ENCODE measurements at regions not wholly inside any gene's neighbourhood (a gene's known extent, or its start where the extent isn't known, plus 50 kb on each side); places are given as distances from the start of the nearest gene placed in this dataset.

DNA sequence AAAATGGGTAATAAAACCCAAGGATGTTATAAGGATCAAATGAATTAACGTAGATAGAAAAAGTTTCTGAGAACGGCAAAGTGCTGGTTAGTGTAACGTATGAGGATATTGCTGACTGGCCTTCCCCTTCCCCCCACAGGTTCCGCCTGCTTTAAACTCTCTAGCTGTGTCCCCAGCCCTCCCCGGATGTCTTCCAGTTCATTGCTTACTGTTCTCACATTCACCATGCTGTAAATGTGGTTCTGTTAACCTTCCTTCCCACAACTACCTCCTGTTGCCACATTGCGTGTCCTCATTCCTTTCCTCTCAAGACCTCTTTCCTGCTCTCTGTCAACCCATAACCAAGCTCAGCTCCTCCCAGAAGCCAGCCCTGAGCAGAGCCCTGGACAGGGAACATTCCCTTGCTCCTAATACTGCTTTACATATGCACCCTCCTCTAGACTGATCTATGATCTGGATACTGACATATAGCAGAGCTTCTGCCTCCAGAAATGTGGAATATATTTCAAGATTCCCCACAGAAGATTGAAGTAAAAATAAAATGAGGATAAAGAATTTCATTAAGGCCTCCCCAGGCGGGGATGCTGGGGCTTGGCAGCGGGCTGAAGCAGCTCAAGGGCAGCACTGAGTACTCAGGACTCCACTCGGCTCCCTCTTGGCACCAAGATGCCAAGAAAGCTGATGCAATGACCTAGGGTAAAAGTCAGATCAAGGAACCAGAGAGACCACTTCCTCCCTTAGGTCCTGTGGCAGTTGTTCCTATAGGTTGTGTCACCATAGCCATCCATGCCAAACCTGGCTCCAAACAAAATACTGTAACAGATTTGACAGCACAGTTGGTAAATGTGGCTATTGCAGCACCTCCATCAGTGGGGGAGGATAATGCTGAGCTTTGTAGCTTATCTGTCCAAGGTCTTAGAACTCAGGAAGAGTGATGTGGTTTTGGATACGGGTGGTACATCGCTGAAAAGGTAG is 136.4 kb upstream of the PIK3C3 start:
- TF ChIP-seq EZH2 (IDR thresholded peaks at IDR 0.05; ENCODE audit: low read depth, unreplicated experiment), result no peak
- no peak for TF ChIP-seq CTCF (conservative IDR thresholded peaks at IDR 0.05; ENCODE audit: low read depth in 2 of 2)
- no peak for TF ChIP-seq EZH2phosphoT487 (IDR thresholded peaks at IDR 0.05; ENCODE audit: unreplicated experiment)
- TF ChIP-seq, protein P1, sequence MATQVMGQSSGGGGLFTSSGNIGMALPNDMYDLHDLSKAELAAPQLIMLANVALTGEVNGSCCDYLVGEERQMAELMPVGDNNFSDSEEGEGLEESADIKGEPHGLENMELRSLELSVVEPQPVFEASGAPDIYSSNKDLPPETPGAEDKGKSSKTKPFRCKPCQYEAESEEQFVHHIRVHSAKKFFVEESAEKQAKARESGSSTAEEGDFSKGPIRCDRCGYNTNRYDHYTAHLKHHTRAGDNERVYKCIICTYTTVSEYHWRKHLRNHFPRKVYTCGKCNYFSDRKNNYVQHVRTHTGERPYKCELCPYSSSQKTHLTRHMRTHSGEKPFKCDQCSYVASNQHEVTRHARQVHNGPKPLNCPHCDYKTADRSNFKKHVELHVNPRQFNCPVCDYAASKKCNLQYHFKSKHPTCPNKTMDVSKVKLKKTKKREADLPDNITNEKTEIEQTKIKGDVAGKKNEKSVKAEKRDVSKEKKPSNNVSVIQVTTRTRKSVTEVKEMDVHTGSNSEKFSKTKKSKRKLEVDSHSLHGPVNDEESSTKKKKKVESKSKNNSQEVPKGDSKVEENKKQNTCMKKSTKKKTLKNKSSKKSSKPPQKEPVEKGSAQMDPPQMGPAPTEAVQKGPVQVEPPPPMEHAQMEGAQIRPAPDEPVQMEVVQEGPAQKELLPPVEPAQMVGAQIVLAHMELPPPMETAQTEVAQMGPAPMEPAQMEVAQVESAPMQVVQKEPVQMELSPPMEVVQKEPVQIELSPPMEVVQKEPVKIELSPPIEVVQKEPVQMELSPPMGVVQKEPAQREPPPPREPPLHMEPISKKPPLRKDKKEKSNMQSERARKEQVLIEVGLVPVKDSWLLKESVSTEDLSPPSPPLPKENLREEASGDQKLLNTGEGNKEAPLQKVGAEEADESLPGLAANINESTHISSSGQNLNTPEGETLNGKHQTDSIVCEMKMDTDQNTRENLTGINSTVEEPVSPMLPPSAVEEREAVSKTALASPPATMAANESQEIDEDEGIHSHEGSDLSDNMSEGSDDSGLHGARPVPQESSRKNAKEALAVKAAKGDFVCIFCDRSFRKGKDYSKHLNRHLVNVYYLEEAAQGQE (IDR thresholded peaks at IDR 0.05; ENCODE audit: unreplicated experiment), result no peak
- TF ChIP-seq, protein P2, sequence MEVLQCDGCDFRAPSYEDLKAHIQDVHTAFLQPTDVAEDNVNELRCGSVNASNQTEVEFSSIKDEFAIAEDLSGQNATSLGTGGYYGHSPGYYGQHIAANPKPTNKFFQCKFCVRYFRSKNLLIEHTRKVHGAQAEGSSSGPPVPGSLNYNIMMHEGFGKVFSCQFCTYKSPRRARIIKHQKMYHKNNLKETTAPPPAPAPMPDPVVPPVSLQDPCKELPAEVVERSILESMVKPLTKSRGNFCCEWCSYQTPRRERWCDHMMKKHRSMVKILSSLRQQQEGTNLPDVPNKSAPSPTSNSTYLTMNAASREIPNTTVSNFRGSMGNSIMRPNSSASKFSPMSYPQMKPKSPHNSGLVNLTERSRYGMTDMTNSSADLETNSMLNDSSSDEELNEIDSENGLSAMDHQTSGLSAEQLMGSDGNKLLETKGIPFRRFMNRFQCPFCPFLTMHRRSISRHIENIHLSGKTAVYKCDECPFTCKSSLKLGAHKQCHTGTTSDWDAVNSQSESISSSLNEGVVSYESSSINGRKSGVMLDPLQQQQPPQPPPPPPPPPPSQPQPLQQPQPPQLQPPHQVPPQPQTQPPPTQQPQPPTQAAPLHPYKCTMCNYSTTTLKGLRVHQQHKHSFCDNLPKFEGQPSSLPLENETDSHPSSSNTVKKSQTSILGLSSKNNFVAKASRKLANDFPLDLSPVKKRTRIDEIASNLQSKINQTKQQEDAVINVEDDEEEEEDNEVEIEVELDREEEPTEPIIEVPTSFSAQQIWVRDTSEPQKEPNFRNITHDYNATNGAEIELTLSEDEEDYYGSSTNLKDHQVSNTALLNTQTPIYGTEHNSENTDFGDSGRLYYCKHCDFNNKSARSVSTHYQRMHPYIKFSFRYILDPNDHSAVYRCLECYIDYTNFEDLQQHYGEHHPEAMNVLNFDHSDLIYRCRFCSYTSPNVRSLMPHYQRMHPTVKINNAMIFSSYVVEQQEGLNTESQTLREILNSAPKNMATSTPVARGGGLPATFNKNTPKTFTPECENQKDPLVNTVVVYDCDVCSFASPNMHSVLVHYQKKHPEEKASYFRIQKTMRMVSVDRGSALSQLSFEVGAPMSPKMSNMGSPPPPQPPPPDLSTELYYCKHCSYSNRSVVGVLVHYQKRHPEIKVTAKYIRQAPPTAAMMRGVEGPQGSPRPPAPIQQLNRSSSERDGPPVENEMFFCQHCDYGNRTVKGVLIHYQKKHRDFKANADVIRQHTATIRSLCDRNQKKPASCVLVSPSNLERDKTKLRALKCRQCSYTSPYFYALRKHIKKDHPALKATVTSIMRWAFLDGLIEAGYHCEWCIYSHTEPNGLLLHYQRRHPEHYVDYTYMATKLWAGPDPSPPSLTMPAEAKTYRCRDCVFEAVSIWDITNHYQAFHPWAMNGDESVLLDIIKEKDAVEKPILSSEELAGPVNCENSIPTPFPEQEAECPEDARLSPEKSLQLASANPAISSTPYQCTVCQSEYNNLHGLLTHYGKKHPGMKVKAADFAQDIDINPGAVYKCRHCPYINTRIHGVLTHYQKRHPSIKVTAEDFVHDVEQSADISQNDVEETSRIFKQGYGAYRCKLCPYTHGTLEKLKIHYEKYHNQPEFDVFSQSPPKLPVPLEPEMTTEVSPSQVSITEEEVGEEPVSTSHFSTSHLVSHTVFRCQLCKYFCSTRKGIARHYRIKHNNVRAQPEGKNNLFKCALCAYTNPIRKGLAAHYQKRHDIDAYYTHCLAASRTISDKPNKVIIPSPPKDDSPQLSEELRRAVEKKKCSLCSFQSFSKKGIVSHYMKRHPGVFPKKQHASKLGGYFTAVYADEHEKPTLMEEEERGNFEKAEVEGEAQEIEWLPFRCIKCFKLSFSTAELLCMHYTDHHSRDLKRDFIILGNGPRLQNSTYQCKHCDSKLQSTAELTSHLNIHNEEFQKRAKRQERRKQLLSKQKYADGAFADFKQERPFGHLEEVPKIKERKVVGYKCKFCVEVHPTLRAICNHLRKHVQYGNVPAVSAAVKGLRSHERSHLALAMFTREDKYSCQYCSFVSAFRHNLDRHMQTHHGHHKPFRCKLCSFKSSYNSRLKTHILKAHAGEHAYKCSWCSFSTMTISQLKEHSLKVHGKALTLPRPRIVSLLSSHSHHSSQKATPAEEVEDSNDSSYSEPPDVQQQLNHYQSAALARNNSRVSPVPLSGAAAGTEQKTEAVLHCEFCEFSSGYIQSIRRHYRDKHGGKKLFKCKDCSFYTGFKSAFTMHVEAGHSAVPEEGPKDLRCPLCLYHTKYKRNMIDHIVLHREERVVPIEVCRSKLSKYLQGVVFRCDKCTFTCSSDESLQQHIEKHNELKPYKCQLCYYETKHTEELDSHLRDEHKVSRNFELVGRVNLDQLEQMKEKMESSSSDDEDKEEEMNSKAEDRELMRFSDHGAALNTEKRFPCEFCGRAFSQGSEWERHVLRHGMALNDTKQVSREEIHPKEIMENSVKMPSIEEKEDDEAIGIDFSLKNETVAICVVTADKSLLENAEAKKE (CRISPR knock-in tag; IDR thresholded peaks at IDR 0.05), result no peak
- TF ChIP-seq POLR2AphosphoS5 (IDR thresholded peaks at IDR 0.05; ENCODE audit: low read depth), result no peak
- TF ChIP-seq CREB1 (CRISPR knock-in tag; IDR thresholded peaks at IDR 0.05; ENCODE audit: low read depth), result no peak
- TF ChIP-seq ZNF331 (CRISPR knock-in tag; IDR thresholded peaks at IDR 0.05; ENCODE audit: low read depth), result no peak
- no peak for TF ChIP-seq ETS1 (IDR thresholded peaks at IDR 0.05)
- TF ChIP-seq ZNF114 (CRISPR knock-in tag; IDR thresholded peaks at IDR 0.05), result no peak
- TF ChIP-seq NANOG (IDR thresholded peaks at IDR 0.05; ENCODE audit: borderline replicate concordance), result no peak
- no peak for TF ChIP-seq JUNB (IDR thresholded peaks at IDR 0.05; ENCODE audit: unreplicated experiment)
- TF ChIP-seq STAT1 (IDR thresholded peaks at IDR 0.05; ENCODE audit: unreplicated experiment), result no peak

Data from GM23338 (cell line).